ENCODE measurements at regions not wholly inside any gene's neighbourhood (a gene's known extent, or its start where the extent isn't known, plus 50 kb on each side); places are given as distances from the start of the nearest gene placed in this dataset.

- H3K4me1 ChIP-seq (ENCODE audit: low read length), result no peaks in the 10 kb centered on the region
- no peak overlapping the region for H3K4me2 ChIP-seq (ENCODE audit: low read length)
- H3K79me2 ChIP-seq (ENCODE audit: low read length), result no peaks in the 10 kb centered on the region
- no peak overlapping the region for H3K4me3 ChIP-seq (ENCODE audit: low read length)
- H3K9me3 ChIP-seq (ENCODE audit: insufficient read depth, low read length), result no peaks in the 10 kb centered on the region
- H4K20me1 ChIP-seq (ENCODE audit: insufficient read depth, low read length), result no peaks in the 10 kb centered on the region
- H3K36me3 ChIP-seq (replicated peaks; ENCODE audit: low read depth, low read length), result no peaks in the 10 kb centered on the region
- TF ChIP-seq CTCF (IDR thresholded peaks at IDR 0.05; ENCODE audit: low read depth, low read length), result no peak
- no peak for TF ChIP-seq EZH2phosphoT487 (IDR thresholded peaks at IDR 0.05; ENCODE audit: low read depth)
- H3K27ac ChIP-seq (ENCODE audit: low read length), result no peak overlapping the region
- H3K9ac ChIP-seq (ENCODE audit: low read length), result no peak overlapping the region
- H2AFZ ChIP-seq (ENCODE audit: low read depth, low read length), result no peak overlapping the region
- H3K27me3 ChIP-seq (ENCODE audit: low read depth, low read length), result 0 out of 2 replicates have a peak, but pooled peaks cover 7% of the 10 kb centered on the region
Measured at GRCh38 chr2:122105171-122105876, 349.9 kb downstream of the TSN start.

GRCh38 chr2:122105877-122106206, 350.4 kb downstream of the TSN start:
- TF ChIP-seq EZH2phosphoT487 (IDR thresholded peaks at IDR 0.05; ENCODE audit: low read depth) (no peak), CTCF (IDR thresholded peaks at IDR 0.05; ENCODE audit: low read depth, low read length) (no peak)
- H3K9ac ChIP-seq (ENCODE audit: low read length), result no peak overlapping the region
- no peak overlapping the region for H3K4me3 ChIP-seq (ENCODE audit: low read length)
- no peaks in the 10 kb centered on the region for H3K36me3 ChIP-seq (replicated peaks; ENCODE audit: low read depth, low read length)
- H3K79me2 ChIP-seq (ENCODE audit: low read length), result no peaks in the 10 kb centered on the region
- no peaks in the 10 kb centered on the region for H3K9me3 ChIP-seq (ENCODE audit: insufficient read depth, low read length)
- H3K4me1 ChIP-seq (ENCODE audit: low read length), result no peaks in the 10 kb centered on the region
- 0 out of 2 replicates have a peak, but pooled peaks cover 7% of the 10 kb centered on the region for H3K27me3 ChIP-seq (ENCODE audit: low read depth, low read length)
- H3K27ac ChIP-seq (ENCODE audit: low read length), result no peak overlapping the region
- no peak overlapping the region for H3K4me2 ChIP-seq (ENCODE audit: low read length)
- H2AFZ ChIP-seq (ENCODE audit: low read depth, low read length), result no peak overlapping the region
- no peaks in the 10 kb centered on the region for H4K20me1 ChIP-seq (ENCODE audit: insufficient read depth, low read length)

- H3K9me3 ChIP-seq (ENCODE audit: insufficient read depth, low read length), result no peaks in the 10 kb centered on the region
- H3K27ac ChIP-seq (ENCODE audit: low read length), result no peak overlapping the region
- H3K27me3 ChIP-seq (ENCODE audit: low read depth, low read length), result 0 out of 2 replicates have a peak, but pooled peaks cover 7% of the 10 kb centered on the region
- no peaks in the 10 kb centered on the region for H4K20me1 ChIP-seq (ENCODE audit: insufficient read depth, low read length)
- no peak overlapping the region for H3K4me2 ChIP-seq (ENCODE audit: low read length)
- H2AFZ ChIP-seq (ENCODE audit: low read depth, low read length), result no peak overlapping the region
- H3K4me3 ChIP-seq (ENCODE audit: low read length), result no peak overlapping the region
- no peak overlapping the region for H3K9ac ChIP-seq (ENCODE audit: low read length)
- TF ChIP-seq EZH2phosphoT487 (IDR thresholded peaks at IDR 0.05; ENCODE audit: low read depth), result no peak
- H3K79me2 ChIP-seq (ENCODE audit: low read length), result no peaks in the 10 kb centered on the region
- H3K36me3 ChIP-seq (replicated peaks; ENCODE audit: low read depth, low read length), result no peaks in the 10 kb centered on the region
- no peaks in the 10 kb centered on the region for H3K4me1 ChIP-seq (ENCODE audit: low read length)
Measured at GRCh38 chr2:122108186-122108585, 352.7 kb downstream of the TSN start.

- no peak for TF ChIP-seq CTCF (IDR thresholded peaks at IDR 0.05; ENCODE audit: low read depth, low read length)
- no peak for TF ChIP-seq EZH2phosphoT487 (IDR thresholded peaks at IDR 0.05; ENCODE audit: low read depth)
- Histone ChIP-seq H3K79me2 (ENCODE audit: low read length) (no peaks in the 10 kb centered on the region), H3K27ac (ENCODE audit: low read length) (no peak overlapping the region), H3K27me3 (ENCODE audit: low read depth, low read length) (0 out of 2 replicates have a peak, but pooled peaks cover 7% of the 10 kb centered on the region), H3K36me3 (replicated peaks; ENCODE audit: low read depth, low read length) (no peaks in the 10 kb centered on the region), H3K4me2 (ENCODE audit: low read length) (no peak overlapping the region), H2AFZ (ENCODE audit: low read depth, low read length) (no peak overlapping the region), H3K9me3 (ENCODE audit: insufficient read depth, low read length) (no peaks in the 10 kb centered on the region), H3K4me3 (ENCODE audit: low read length) (no peak overlapping the region), H3K4me1 (ENCODE audit: low read length) (no peaks in the 10 kb centered on the region), H3K9ac (ENCODE audit: low read length) (no peak overlapping the region), H4K20me1 (ENCODE audit: insufficient read depth, low read length) (no peaks in the 10 kb centered on the region)
Measured at GRCh38 chr2:122112216-122113005, 357.0 kb downstream of the TSN start.

Measured in OCI-LY3 (cell line).